HL-60 (cell line): ENCODE measurements at regions not wholly inside any gene's neighbourhood (a gene's known extent, or its start where the extent isn't known, plus 50 kb on each side); places are given as distances from the start of the nearest gene placed in this dataset.

Experiments
- DNase-seq, 2 experiments: peaks; one replicate each; pipeline ENCODE4 v3.0.0-alpha.2; 2010 to 2020; ENCODE audit warnings: low read depth in 1 of 2, low spot score in 1 of 2
- H3K27ac ChIP-seq: fragments of 250-450 bp; sonication (Bioruptor Pico); replicated peaks from 2 replicates; pipeline ENCODE4 v1.5.1; 2020; ENCODE audit warnings: mild to moderate bottlenecking, moderate library complexity
- H3K27me3 ChIP-seq: fragments of 250-450 bp; sonication (Bioruptor Pico); 2 replicates; pipeline ENCODE4 v1.5.1; 2021; ENCODE audit warnings: mild to moderate bottlenecking, moderate library complexity; ENCODE audit not compliant: insufficient read depth, poor library complexity, severe bottlenecking
- H3K4me3 ChIP-seq: replicated peaks from 2 replicates; pipeline ENCODE4 v1.5.1; 2011; ENCODE audit warnings: mild to moderate bottlenecking, control low read depth, low read length; ENCODE audit not compliant: insufficient read depth
- GABPA ChIP-seq: IDR thresholded peaks from 2 replicates; pipeline ENCODE4 v1.6.1; 2012; ENCODE audit warnings: low read depth
- POLR2AphosphoS5 ChIP-seq: IDR thresholded peaks from 2 replicates; pipeline ENCODE4 v1.6.1; 2012; ENCODE audit warnings: low read depth
- SPI1 ChIP-seq: IDR thresholded peaks from 2 replicates; pipeline ENCODE4 v1.6.1; 2012; ENCODE audit warnings: low read depth, mild to moderate bottlenecking, borderline replicate concordance
- TF ChIP-seq, protein P1 (sequence below): IDR thresholded peaks from 2 replicates; pipeline ENCODE4 v1.6.1; 2012; ENCODE audit warnings: low read depth; ENCODE audit not compliant: insufficient replicate concordance
- TF ChIP-seq, protein P2 (sequence below): IDR thresholded peaks from one replicate; pipeline ENCODE4 v1.5.1; 2011; ENCODE audit warnings: low read length, control low read depth, inconsistent platforms; ENCODE audit not compliant: insufficient read depth

DNA sequence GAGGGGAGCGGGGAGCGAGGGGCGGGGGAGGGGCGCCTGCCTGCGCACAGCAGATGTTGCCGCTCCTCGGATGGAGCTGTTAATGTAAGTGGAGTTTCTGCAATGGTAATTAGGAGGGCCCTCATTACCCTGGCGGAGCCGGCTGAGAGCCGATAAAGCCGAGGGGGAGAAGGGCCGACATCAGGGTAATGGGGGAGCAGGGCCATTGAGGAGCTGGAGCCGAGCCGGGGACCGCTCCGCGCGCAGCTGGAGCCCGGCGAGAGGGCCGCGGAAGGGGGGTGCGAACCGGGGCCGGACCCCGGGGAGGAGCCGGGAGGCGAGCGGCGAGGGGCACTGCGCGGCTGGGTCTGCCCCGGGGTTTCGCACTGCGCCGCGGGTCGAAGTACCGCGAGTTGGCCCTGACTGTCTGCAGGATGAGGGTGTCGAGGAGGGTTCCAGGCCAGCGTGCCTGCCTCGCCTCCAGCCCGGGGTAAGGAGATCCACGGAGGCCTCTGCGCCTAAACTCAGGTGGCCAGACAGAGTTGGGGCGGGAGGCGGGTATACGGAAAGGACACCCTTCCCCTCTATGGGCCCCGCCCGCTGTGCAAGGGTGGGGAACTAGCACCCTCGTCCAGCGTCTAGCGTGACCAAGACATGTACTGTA lies 55.0 kb upstream of the LBX1 start:
- H3K27ac ChIP-seq = no peak overlapping the region
- no peak for TF ChIP-seq POLR2AphosphoS5
- no peak for TF ChIP-seq GABPA
- TF ChIP-seq, protein P1, sequence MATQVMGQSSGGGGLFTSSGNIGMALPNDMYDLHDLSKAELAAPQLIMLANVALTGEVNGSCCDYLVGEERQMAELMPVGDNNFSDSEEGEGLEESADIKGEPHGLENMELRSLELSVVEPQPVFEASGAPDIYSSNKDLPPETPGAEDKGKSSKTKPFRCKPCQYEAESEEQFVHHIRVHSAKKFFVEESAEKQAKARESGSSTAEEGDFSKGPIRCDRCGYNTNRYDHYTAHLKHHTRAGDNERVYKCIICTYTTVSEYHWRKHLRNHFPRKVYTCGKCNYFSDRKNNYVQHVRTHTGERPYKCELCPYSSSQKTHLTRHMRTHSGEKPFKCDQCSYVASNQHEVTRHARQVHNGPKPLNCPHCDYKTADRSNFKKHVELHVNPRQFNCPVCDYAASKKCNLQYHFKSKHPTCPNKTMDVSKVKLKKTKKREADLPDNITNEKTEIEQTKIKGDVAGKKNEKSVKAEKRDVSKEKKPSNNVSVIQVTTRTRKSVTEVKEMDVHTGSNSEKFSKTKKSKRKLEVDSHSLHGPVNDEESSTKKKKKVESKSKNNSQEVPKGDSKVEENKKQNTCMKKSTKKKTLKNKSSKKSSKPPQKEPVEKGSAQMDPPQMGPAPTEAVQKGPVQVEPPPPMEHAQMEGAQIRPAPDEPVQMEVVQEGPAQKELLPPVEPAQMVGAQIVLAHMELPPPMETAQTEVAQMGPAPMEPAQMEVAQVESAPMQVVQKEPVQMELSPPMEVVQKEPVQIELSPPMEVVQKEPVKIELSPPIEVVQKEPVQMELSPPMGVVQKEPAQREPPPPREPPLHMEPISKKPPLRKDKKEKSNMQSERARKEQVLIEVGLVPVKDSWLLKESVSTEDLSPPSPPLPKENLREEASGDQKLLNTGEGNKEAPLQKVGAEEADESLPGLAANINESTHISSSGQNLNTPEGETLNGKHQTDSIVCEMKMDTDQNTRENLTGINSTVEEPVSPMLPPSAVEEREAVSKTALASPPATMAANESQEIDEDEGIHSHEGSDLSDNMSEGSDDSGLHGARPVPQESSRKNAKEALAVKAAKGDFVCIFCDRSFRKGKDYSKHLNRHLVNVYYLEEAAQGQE = no peak
- TF ChIP-seq, protein P2, sequence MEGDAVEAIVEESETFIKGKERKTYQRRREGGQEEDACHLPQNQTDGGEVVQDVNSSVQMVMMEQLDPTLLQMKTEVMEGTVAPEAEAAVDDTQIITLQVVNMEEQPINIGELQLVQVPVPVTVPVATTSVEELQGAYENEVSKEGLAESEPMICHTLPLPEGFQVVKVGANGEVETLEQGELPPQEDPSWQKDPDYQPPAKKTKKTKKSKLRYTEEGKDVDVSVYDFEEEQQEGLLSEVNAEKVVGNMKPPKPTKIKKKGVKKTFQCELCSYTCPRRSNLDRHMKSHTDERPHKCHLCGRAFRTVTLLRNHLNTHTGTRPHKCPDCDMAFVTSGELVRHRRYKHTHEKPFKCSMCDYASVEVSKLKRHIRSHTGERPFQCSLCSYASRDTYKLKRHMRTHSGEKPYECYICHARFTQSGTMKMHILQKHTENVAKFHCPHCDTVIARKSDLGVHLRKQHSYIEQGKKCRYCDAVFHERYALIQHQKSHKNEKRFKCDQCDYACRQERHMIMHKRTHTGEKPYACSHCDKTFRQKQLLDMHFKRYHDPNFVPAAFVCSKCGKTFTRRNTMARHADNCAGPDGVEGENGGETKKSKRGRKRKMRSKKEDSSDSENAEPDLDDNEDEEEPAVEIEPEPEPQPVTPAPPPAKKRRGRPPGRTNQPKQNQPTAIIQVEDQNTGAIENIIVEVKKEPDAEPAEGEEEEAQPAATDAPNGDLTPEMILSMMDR = no peak
- TF ChIP-seq SPI1 = no peak
- peaks cover 51% of the 10 kb centered on the region for H3K27me3 ChIP-seq
- no peak for DNase-seq
- no peak overlapping the region for H3K4me3 ChIP-seq

DNA sequence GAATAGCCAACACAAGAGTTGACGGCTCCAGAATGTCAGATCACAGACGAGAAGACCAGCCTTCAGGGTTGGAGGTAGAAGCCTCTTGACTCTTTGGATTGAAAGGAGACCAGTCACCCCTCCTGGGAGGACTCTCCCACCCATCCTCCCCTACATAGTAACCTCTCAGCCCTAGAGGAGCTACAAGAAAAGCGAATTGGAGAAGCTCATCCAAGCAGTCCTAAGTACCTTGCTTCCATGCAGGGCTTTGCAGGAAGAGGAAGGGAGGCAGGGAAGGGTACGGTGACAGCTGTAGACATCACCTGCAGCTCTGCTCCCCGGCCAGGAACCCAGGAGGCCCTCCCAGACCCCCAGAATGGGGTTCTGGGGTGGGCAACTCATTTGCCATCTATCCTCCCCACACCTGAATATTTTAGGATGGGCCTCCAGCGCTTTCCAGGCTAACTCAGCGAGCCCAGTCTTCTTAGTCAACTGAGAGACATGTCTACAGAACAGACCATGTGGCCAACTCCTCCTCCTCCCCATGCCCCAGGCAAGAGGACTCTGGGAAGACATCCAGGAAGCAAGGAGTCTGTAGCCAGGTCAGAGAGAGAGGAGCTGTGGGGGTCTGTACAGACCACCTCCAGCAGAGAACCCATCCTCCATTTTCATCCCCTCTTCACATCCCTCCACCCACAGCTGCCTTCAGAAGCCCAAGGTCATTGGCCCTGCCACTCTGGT lies 55.6 kb upstream of the LBX1 start:
- no peak for DNase-seq
- Histone ChIP-seq H3K4me3 (no peak overlapping the region), H3K27me3 (peaks cover 58% of the 10 kb centered on the region), H3K27ac (no peak overlapping the region)
- TF ChIP-seq GABPA (no peak), SPI1 (no peak), POLR2AphosphoS5 (no peak)
- TF ChIP-seq, protein P1 = no peak
- TF ChIP-seq, protein P2 = no peak

DNA sequence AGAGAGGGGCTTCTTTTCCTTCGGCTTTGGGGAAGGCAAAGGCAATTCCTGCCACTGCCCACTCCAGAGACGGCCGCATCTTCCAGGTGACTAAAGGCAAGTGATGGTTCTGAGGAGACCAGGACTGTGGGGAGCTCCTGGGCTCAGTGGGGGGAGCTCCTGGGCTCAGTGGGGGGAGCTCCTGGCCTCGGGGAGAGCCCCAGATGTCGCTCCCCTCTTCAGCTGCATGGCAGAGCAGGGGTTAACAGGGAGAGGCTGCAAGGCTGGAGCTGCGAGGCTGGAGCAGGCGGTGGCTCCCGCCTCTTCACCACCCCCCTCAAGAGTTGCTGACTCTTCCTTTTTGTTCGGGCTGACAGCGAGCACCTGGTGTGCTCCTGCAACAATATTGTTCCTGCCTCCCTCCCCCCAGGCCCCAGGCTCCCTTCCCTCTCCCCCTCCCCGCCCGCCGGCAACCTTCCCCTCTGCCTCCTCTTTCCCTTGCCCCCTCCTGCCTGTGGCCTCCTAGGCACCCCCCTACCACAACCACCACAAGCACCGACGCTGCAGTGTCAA lies 56.3 kb upstream of the LBX1 start:
- H3K27ac ChIP-seq = no peak overlapping the region
- no peak overlapping the region for H3K4me3 ChIP-seq
- DNase-seq = no peak
- TF ChIP-seq SPI1 (no peak), POLR2AphosphoS5 (no peak), GABPA (no peak)
- TF ChIP-seq, protein P2 = no peak
- TF ChIP-seq, protein P1 = no peak
- peaks cover 61% of the 10 kb centered on the region for H3K27me3 ChIP-seq
